ENCODE measurements at regions not wholly inside any gene's neighbourhood (a gene's known extent, or its start where the extent isn't known, plus 50 kb on each side); places are given as distances from the start of the nearest gene placed in this dataset.

DNA sequence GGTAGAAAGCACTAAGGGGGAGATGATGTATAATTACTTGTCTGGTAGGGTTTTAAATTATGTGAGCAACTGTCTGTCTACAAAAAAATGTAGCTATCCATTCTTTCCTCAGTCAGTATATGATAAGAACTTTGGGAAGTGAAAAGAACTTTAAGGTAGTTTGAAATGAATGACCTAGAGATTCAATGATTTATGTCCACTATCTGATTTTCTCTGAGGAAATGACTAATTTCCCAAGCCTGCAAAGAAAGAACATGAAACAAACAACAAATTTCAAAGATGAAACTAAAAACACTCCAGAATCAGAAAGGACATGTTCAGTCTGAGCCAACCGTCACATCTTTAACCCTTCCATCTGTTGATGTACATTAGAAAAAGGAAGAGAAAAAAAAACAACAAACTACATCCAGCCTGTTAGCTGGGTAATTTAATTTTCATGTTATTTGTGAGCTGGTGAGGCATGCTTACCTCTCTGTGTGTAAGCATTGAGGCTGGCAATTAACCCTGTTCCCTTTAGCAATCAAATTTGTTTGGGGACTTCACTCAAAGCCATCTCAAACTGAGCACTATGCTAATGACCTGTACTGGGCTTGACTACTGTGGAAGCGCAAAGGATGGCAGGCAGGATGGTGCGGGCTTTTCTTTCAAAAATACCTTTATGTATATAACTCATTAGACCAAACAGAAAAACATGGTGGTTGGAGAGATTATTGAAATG is 220.1 kb downstream of the TUSC7 start:
- DNase-seq (ENCODE audit: low read depth) = no peak

DNA sequence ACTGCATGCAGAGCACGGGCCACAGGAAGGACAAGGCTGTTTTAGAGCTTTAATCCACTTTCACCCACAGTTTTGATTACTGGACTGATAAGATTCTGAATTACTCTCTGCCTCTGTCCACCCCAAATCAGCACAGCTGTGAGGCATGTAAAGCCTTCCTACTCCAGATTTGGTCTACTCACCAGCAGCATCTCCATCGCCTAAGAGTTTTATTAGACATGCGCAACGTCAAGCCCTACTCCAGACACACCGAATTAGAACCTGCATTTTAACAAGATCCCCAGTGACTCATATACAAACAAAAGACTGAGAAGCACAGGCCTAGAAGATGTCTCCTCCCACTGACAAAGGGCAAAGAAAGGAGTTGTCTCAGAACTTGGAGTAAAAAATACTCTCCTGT is 221.2 kb downstream of the TUSC7 start:
- no peak for DNase-seq (ENCODE audit: low read depth)

GRCh38 chr3:116939091-116939490 is 229.5 kb downstream of the TUSC7 start:
- no peak for DNase-seq (ENCODE audit: low read depth)

GRCh38 chr3:116939550-116939949 is 230.0 kb downstream of the TUSC7 start:
- DNase-seq (ENCODE audit: low read depth) = no peak

DNA sequence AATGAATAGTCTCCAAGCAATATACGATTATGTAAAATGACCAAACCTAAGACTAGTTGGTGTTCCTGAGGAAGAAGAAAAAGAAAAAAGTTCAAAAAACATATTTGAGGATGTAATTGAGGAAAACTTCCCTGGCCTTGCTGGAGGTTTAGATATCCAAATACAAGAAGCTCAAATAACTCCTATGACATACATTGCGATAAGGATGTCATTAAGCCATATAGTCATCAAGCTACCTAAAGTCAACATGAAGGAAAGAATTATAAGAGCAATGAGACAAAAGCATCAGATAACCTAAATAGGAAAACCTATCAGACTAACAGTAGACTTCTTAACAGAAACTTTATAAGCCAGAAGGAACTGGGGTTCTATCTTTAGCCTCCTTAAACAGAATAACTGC is 231.1 kb downstream of the TUSC7 start:
- DNase-seq (ENCODE audit: low read depth) = no peak

DNA sequence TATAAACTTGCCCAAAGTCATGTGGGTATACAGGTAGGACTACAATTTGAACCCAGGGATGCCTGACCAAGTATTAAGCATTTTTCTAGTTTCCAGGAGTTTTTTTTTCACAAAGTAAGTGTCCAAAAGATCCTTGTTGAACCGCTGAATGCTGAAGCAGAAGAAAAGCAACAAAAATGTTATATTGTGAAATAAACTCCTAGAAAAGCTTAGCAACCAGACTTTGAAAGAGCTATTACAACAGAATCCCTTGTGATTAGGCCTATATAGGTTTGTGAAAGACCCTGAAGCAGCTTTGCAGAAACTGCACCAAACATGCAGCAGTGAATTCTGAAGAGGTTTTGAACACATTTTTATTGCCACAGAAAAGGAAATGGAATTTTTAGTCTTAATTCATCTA is 236.8 kb downstream of the TUSC7 start:
- DNase-seq (ENCODE audit: low read depth) = no peak

- DNase-seq (ENCODE audit: low read depth) = no peak
Measured at GRCh38 chr3:116947148-116947547, 237.6 kb downstream of the TUSC7 start.

- DNase-seq (ENCODE audit: low read depth) = no peak
Measured at GRCh38 chr3:116947809-116948208, 238.2 kb downstream of the TUSC7 start.

DNA sequence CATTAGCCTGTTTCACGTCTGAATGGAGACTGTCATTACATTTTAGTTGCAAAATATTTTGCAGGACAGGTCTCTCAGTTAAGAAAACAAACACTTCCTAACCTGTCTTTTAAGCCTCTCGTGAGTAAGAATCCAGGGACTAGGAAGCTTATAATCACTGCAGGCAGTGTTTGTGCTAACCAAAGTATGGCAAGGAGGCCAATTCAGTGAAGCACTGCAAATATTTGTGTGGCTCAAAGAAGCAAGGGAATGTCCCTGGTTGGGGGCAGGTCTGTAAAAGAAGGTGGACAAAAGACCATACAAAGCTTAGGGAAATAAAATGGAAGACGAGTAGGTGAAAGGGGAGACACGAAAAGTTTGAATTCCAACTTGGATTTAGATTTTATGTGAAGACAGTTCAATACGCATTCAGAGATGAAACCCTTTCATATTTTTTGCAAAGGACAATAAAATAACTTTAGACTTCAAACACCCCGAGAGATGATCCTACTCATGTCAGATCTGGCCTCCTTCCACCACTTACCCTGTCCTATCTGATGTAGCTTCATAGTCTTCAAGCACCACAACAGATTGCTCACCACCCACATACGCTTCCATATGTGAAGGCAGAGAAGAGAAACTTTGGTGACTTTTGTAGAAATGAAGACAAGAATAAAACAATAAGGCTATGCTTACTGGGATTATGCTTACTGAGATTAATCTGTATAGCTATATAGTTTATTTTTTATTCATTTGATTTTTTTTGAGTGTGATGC is 240.9 kb downstream of the TUSC7 start:
- DNase-seq (ENCODE audit: low read depth) = no peak

GRCh38 chr3:116951610-116952009 is 242.0 kb downstream of the TUSC7 start:
- DNase-seq (ENCODE audit: low read depth) = no peak

- DNase-seq (ENCODE audit: low read depth) = no peak
Measured at GRCh38 chr3:116958291-116958690, 248.7 kb downstream of the TUSC7 start.

- no peak for DNase-seq (ENCODE audit: low read depth)
Measured at GRCh38 chr3:116961106-116961505, 251.5 kb downstream of the TUSC7 start.

GRCh38 chr3:116963802-116964201 is 254.2 kb downstream of the TUSC7 start:
- DNase-seq (ENCODE audit: low read depth) = no peak

GRCh38 chr3:116966649-116967048 is 257.1 kb downstream of the TUSC7 start:
- no peak for DNase-seq (ENCODE audit: low read depth)

GRCh38 chr3:116969135-116969534 is 259.6 kb downstream of the TUSC7 start:
- no peak for DNase-seq (ENCODE audit: low read depth)

- no peak for DNase-seq (ENCODE audit: low read depth)
Measured at GRCh38 chr3:116969646-116970045, 260.1 kb downstream of the TUSC7 start.

- DNase-seq (ENCODE audit: low read depth) = no peak
Measured at GRCh38 chr3:116971531-116971930, 262.0 kb downstream of the TUSC7 start.

- DNase-seq (ENCODE audit: low read depth) = no peak
Measured at GRCh38 chr3:116974702-116975101, 265.1 kb downstream of the TUSC7 start.

- DNase-seq (ENCODE audit: low read depth) = no peak
Measured at GRCh38 chr3:116977441-116977840, 267.9 kb downstream of the TUSC7 start.

- DNase-seq (ENCODE audit: low read depth) = no peak
Measured at GRCh38 chr3:116980099-116980498, 270.5 kb downstream of the TUSC7 start.

DNA sequence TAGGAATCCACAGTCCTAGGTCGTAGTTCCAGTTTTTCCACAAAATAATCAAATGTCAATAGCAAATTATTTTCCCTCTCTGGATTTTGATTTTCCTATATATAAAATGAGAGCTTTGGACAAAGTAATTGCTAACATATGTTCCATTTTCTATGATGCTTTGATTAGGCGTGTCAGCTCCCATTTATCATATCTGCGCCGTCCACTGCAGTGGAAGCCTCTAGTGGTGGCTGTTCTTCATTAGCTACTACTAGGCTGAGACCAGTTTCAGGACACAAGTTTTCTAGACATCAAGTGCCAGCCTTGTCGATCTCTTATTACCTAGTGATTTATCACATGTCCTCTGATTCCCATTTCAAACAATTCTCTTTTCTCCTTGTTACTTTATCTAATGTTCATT is 271.5 kb downstream of the TUSC7 start:
- no peak for DNase-seq (ENCODE audit: low read depth)

DNA sequence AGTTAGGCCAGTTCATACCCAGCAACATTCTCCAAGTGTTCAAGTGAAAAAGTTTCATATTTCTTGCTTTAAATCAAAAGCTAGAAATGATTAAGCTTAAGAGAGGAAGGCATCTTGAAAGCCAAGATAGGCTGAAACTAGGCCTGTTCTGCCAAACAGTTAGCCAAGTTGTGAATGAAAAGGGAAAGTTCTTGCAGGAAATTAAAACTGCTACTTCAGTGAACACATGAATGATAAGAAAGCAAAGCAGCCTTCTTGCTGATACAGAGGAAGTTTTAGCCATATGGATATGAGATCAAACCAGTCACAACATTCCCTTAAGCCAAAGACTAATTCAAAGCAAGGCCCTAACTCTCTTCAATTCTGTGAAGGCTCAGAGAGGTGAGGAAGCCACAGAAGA is 274.7 kb downstream of the TUSC7 start:
- DNase-seq (ENCODE audit: low read depth) = no peak

GRCh38 chr3:116994351-116994879 is 284.8 kb downstream of the TUSC7 start:
- no peak for DNase-seq (ENCODE audit: low read depth)

Data from forelimb muscle (tissue), 1 donor.